ENCODE measurements at regions not wholly inside any gene's neighbourhood (a gene's known extent, or its start where the extent isn't known, plus 50 kb on each side); places are given as distances from the start of the nearest gene placed in this dataset.

DNA sequence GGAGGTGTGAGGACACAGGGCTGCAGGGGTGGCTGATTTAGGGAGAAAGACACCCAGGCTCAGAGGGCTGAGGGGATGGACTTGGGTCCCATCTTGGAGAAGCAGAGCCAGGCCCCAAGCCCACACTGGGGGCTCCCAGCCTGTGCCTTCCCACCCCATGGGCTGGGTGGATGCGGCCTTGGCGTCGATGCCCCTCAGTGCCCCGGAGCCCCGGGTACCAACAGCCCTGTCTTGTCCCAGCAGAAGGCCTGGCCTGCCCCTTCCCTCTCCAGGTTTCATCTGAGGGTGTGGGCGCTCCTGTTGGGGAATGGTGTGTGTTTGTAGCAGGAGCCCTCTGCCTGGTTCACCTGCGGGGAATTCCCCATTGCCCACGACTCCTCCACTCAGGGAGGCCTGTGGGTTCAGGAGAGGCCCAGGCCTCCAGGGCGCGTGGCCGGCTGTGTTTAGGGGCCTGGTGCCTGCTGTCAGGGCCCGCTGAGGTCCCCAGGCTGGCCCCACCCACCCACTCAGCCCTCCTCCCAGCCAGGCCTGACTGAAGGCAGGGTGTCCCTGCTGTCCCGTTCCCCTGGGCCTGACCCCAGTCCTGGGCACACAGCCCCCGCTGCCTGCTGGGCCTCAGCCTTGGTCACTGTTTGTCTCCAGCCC, 51.1 kb upstream of the BEGAIN start:
- no peak for DNase-seq

DNA sequence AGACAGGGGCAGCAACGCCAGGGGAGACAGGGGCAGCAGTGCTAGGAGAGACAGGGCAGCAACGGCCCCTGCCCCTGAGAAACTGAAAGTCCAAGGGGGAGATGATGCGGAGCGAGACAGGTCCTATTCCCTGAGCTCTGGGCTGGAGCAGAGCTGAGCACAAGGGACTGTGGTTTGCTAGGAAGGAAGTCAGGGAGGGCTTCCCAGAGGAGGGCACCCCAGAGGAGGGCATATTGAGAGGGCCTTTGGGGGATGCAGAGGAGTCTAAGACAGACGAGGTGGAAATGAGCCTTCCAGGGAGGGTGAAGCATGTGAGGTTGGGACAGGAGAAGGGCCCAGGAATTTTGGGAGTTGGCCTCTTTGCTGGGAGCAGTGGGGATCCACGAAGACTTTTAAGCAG, 52.1 kb upstream of the BEGAIN start:
- DNase-seq: no peak

- DNase-seq: peak; percentile 79
Measured at GRCh38 chr14:100640471-100641273, 53.5 kb upstream of the BEGAIN start.

GRCh38 chr14:100641274-100641860, 54.1 kb upstream of the BEGAIN start:
- no peak for DNase-seq

DNA sequence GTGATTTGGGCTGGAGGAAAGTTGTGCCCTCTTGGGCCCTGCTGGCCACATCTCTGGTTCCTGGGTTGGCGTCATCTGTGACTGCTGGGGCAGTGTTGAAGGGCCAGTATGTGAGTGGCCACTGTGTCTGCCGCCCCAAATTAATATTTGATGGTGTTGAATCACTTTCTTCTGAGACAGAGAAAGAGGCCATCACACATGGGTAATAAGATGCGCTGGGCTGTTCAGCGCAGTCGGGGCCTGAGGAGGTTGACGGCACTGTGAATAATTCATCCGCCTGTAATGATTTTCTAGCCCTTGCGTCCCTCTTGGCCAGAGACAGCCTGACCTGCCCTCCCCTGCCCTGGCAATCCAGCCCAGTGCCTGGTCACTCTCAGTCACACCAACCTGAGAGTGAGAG, 56.2 kb upstream of the BEGAIN start:
- no peak for DNase-seq

- no peak for DNase-seq
Measured at GRCh38 chr14:100644383-100644782, 57.2 kb upstream of the BEGAIN start.

DNA sequence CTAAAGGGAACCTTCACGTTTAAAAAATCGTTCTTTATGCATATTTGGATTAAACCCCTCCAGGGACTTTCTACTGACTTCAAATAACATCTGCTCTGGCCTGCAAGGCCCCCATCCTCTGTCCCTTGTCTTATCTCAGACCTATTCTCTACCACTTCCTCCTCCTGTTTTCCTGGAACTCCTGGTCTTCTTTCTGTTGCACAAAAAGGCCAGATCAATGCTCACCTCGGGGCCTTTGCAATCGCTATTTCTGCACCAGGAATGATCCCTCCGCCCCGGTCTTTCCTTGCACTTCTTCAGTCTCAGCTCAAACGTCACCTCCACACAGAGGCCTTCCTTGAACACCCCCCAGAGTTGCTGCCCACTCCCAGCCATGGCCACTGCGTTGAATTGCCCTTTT, 57.6 kb upstream of the BEGAIN start:
- no peak for DNase-seq

DNA sequence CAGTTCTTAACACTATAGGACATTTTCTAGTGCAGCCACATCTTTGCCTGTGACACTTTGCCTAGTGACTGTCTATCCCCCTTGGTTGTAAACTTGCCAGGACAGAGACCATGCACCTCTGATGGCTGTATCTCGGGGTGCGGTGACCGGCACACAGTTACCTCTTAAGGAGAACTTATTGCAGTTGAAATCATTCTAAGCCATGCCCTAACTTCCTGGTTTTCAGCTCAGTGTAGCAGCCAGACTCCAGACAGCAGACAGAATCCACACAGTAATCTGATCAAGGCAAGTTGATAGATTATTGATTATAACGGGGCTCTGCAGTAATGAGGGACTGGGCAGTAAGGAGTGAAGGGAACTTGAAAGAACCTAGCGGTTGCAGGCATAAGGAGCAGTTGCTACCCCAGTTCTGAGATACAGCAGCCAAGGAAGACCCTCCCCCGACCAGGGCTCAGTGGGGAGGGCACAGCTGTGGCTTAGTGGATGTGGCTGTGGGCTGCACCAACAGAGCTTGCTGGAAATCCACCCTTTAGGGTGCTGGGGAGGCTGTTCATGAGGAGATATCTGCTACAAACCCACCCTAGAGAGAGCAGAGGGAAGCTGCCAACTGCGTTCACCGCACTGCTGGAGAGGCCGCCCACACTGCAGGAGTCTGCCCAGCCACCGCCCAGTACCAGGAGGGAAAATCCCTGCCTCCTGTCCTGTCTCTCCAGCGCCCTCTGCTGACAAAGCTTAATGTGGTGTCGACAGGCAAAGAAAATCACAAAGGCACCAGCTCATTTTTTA, 58.2 kb upstream of the BEGAIN start:
- DNase-seq: peak; percentile 79

DNA sequence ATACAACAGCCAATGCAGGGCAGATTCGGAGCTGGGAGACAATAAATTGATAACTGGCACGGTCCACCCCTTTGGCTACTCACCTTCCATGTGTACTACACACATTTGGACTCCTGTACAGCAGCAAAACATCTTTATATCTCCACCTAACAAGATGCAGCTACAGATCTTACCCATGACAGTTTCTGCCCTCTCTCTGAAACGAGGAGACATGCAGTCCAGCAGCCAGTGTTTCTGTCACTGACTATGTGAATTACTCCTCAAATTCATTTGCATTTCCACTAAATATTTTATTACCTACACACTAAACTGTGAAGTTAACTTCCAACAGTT, 58.7 kb upstream of the BEGAIN start:
- DNase-seq: no peak

DNA sequence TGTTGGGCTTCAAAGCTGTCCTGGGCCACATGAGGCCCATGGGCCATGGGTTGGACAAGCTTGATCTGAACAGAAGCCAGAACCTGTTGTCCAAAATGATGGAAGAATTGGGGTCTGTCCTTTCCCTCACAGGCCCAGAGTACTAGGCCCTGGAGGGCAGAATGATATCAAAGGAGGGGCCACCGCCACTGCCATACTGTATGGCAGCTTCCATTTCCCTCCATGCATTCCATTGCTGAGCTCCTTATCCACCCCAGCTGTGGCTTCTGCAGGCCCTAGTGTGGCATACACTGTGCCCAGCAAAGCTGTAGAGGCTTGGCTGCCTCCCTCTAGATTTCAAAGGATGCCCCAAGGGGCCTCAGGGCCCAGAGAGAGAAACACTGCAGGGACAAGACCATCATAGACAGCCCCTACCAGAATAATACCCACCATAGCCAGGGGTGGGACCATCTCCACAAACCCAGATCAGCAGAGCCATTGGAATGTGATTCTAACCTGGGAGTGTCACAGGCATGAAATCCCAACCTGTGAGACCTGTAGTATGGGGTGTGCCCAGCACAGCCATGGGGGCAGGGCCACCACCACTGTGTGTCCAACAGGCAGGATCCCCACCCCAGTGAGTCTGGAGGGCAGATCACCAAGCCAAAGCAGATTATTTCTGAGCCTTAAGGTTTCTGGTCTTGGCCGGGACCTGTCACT, 61.4 kb upstream of the BEGAIN start:
- DNase-seq: no peak

GRCh38 chr14:100649173-100649519, 61.9 kb upstream of the BEGAIN start:
- no peak for DNase-seq

DNA sequence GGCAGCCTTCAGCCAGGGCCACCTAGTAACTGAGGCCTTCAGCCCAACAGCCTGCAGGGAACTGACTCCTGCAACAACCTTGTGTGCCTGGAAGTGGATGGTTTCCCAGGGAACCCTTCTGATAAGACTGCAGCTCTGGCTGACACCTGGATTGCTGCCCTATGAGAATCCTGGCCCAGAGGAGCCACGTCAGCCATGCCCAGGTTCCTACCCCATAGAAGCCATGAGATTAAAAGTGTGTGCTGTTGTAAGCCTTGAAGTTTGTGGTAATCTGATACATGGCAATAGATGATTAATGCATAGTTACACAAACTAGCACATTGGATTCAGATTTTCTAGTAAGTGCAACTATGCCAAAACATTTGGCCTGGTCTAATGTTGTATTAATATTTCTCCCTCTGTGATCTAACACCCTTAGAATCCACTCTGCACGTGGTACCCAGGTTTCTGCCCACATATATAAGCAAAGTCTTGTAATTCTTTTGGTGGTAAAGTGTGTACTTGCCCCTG, 64.8 kb upstream of the BEGAIN start:
- no peak for DNase-seq

- DNase-seq: no peak
Measured at GRCh38 chr14:100652744-100653143, 65.5 kb upstream of the BEGAIN start.

GRCh38 chr14:100653409-100653808, 66.2 kb upstream of the BEGAIN start:
- DNase-seq: peak; percentile 21

DNA sequence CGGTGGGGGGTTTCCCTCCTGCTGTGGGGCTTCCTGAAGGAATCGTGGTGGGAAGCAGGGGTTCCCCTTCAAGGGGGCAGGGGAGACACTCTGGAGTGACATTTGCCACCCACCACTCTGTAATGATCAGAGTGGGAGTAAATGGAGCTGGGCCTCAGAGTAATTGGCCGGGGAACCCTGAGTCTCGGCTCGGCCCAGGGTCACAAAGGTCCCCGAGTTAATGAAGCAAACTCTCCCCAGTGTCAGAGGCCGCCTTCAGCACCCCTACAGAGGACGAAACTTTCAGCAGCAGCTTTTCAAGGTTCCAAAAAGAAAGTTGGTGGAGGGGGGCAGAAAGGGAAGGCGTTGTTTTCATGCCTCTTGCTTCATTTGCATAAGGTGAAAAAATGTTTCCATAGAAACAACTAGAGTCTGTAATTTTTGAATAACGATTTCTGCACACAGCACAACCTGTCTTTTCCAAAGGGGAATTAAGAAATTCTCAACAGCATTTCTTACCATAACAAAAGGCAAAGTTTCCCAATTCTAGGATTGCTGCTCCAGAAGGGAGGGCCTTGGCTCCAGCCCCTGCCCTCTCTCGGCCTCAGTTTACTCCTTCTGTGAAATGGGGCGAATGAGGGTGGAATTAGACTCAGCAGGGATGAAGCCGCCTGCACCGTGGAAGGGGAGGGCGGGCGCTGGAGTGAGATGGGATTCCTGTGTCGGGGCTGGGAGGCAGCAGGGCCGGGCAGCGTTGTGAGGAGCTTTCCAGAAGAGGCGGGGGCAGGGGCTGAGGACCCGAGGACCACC, 67.0 kb upstream of the BEGAIN start:
- no peak for DNase-seq

DNA sequence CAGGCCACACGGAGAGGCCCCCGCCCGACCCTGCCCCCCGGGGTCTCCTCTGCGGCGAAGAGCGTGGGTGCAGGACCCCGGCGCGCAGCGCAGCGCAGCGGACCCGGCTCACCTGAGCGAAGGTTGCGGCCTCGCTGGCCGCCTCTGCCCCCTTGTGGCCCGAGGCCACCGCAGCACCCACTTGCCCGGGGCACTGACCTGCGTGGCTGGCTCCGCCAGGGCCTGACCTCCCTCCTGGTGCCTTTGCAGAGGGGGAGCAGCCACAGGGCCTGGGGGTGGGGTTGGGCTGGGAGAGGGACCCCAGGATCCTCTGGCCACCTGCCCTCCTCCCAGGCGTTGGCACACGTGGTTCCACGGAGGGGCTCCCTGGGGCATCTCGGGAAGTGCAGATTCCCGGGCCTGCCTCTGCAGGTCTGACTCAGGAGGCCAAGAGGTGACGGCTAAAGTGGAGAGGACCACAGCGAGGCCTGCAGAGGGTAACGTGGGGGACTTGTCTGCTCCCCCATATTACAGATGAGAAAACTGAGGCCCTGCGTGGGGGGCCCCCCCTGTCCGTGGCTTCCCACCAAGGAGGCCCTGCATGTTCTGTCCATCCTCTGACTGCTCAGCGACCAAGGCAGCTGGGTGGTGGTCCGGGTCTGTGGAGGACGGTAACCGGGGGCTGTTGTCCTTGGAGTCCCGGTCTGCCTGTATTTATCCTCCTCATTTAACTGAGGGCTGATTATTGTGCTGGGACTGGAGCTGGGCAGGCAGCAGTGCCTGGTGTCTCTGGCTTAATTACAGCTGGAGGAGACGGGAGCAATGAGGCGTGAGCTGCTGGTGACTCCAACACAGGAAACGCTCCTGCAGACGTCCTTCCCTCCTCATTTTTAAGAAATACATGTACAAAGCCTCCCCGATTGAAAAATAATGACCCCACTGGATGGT, 67.9 kb upstream of the BEGAIN start:
- DNase-seq: peak; percentile 12

GRCh38 chr14:100655741-100656085, 68.5 kb upstream of the BEGAIN start:
- no peak for DNase-seq

- no peak for DNase-seq
Measured at GRCh38 chr14:100656996-100657395, 69.7 kb upstream of the DLK1 start.

DNA sequence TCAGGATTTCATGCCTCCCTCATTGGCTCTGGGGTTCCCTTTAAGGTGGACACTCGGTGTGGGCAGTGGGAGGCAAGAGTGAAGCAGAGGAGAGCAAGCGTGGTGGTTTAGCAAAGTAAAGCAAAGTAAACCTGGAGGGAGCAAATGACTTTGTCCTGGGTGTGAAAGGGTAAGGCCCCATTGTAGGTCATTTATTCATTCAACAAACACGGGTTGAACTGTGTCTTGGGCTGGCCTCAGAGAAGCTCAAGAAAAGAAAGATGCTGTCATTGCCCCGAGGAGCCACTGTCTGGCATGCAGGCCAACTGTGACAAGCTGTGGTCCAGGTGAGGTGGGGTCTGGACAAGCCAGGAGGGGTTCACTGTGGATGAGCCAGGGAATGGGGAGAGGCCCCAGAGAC, 68.9 kb upstream of the DLK1 start:
- no peak for DNase-seq

DNA sequence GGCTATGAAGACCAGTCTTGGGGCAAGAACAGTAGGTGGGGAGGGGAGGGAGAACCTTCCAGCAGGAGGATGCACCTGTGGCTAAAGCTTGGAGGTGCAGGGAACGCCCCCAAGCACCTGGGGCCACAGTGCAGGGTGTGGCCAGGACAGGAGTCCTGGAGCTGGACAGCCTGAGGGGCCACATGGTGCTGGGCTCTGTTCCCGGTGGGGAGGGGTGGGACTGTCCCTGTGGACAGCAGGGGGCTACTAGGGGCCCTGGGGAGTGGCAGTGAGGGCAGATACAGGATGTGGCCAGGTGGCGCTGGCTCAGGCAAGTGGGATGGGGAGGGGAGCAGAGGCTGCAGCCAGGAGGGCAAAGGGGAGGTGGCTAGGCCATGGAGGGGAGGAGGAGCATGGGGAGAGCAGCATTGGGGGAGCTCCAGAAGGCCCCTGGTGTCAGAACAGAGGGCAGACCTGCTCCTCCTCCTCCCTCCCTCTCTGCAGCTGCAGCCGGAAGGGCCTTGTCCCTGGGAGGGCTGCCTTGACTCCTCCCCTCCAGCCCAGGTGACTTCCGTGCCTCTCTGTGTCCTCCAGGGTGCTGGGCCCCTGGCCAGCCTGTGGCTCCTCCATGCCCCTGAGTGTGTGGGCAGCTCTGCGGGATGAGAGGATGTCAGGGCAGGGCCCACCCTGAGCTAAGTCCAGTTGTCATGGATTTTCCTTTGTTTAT, 68.4 kb upstream of the DLK1 start:
- no peak for DNase-seq

All from CD4-positive, alpha-beta T cell treated with Interleukin-4 for 4 hours (primary cell).